Caco-2 (cell line): ENCODE measurements at regions not wholly inside any gene's neighbourhood (a gene's known extent, or its start where the extent isn't known, plus 50 kb on each side); places are given as distances from the start of the nearest gene placed in this dataset.

Source experiments
- BruUV-seq: library from RNA; stranded (reverse); fragments of 400-500 nt; replicated peaks from 2 replicates; lab custom pipeline; 2021; lab: Mats Ljungman, UMichigan
- CTCF ChIA-PET: fragments of 300-600 bp; sonication (Branson Sonifier 250); formaldehyde crosslinking; loops from one replicate; lab custom pipeline; 2022; ENCODE audit warnings: antibody characterized with exemption; lab: Charles Lee
- POLR2A ChIA-PET: fragments of 300-600 bp; sonication (Branson Sonifier 250); formaldehyde crosslinking; loops from one replicate; lab custom pipeline; 2022; ENCODE audit warnings: antibody characterized with exemption; lab: Charles Lee
- DNase-seq, 2 experiments: peaks; one replicate each; pipeline versions ENCODE4 v3.0.0 to v3.0.0-alpha.2; 2020 to 2022
- H3K27me3 ChIP-seq: replicated peaks from 2 replicates; pipeline ENCODE4 v1.6.0; 2011; ENCODE audit warnings: low read length; ENCODE audit not compliant: control insufficient read depth, insufficient read depth
- H3K36me3 ChIP-seq: 2 replicates; pipeline ENCODE4 v1.5.1; 2011; ENCODE audit warnings: low read length; ENCODE audit not compliant: control insufficient read depth, insufficient read depth
- H3K4me1 ChIP-seq: fragments of 250-450 bp; sonication (Bioruptor Pico); 2 replicates; pipeline ENCODE4 v1.5.1; 2020; ENCODE audit warnings: mild to moderate bottlenecking
- H3K4me3 ChIP-seq: 2 replicates; pipeline ENCODE4 v1.5.1; 2011; ENCODE audit warnings: low read depth, mild to moderate bottlenecking, control low read depth, low read length
- H3K9me3 ChIP-seq: fragments of 250-450 bp; sonication (Bioruptor Pico); 2 replicates; pipeline ENCODE4 v1.5.1; 2020; ENCODE audit warnings: mild to moderate bottlenecking, moderate library complexity
- H3K27ac Mint-ChIP-seq: one replicate; pipeline ENCODE4 v1.8.0; 2022; ENCODE audit warnings: mixed read lengths; ENCODE audit not compliant: unreplicated experiment
- H3K27me3 Mint-ChIP-seq: one replicate; pipeline ENCODE4 v1.8.0; 2022; ENCODE audit warnings: mixed read lengths; ENCODE audit not compliant: insufficient read depth, unreplicated experiment
- H3K36me3 Mint-ChIP-seq: one replicate; pipeline ENCODE4 v1.8.0; 2022; ENCODE audit warnings: mild to moderate bottlenecking, mixed read lengths; ENCODE audit not compliant: insufficient read depth, unreplicated experiment
- H3K4me1 Mint-ChIP-seq: one replicate; pipeline ENCODE4 v1.8.0; 2022; ENCODE audit warnings: low read depth, mixed read lengths; ENCODE audit not compliant: unreplicated experiment
- H3K4me3 Mint-ChIP-seq: one replicate; pipeline ENCODE4 v1.8.0; 2022; ENCODE audit warnings: mild to moderate bottlenecking, moderate library complexity, mixed read lengths; ENCODE audit not compliant: unreplicated experiment
- H3K9me3 Mint-ChIP-seq: one replicate; pipeline ENCODE4 v1.8.0; 2022; ENCODE audit warnings: mixed read lengths; ENCODE audit not compliant: unreplicated experiment
- CTCF ChIP-seq, 2 experiments: fragments of 200-600 bp in 1 of 2; IDR thresholded peaks; 1 replicate in 1 of 2; 2 replicates in 1 of 2; pipeline versions ENCODE4 v1.5.1 to v1.8.0; 2011 to 2022; ENCODE audit warnings: antibody characterized with exemption in 1 of 2, control low read depth in 1 of 2, inconsistent platforms in 1 of 2, low read depth in 1 of 2, low read length in 1 of 2, mild to moderate bottlenecking in 1 of 2, moderate library complexity in 1 of 2; ENCODE audit not compliant: insufficient read depth in 1 of 2, severe bottlenecking in 1 of 2, unreplicated experiment in 1 of 2
- intact Hi-C: fragments of 100-400 bp; cut with micrococcal nuclease; formaldehyde crosslinking; loops from one replicate; pipeline ENCODE4 v1.10.0; 2022; ENCODE audit not compliant: unreplicated experiment

- no peaks in the 10 kb centered on the region for H3K4me1 ChIP-seq
- ChIA-PET CTCF (no interaction called here), POLR2A (no interaction called here)
- Mint-ChIP-seq H3K9me3 (no peaks in the 10 kb centered on the region), H3K27me3 (no peaks in the 10 kb centered on the region), H3K36me3 (no peaks in the 10 kb centered on the region), H3K4me3 (no peak overlapping the region), H3K27ac (no peak overlapping the region), H3K4me1 (peaks cover 15% of the 10 kb centered on the region)
- no TSS peak for BruUV-seq
- no peak overlapping the region for H3K4me3 ChIP-seq
- intact Hi-C loops, result no loop called here
- TF ChIP-seq CTCF (IDR thresholded peaks at IDR 0.05; ENCODE audit: insufficient read depth in 1 of 2, low read depth in 1 of 2, low read length in 1 of 2, severe bottlenecking in 1 of 2, unreplicated experiment in 1 of 2), result no peak
- H3K36me3 ChIP-seq, result no peaks in the 10 kb centered on the region
- H3K9me3 ChIP-seq, result no peaks in the 10 kb centered on the region
- no peak for DNase-seq
- H3K27me3 ChIP-seq, result no peaks in the 10 kb centered on the region
Measured at GRCh38 chr21:35291034-35291433, 241.9 kb upstream of the RUNX1 start.

- no peak for TF ChIP-seq CTCF (IDR thresholded peaks at IDR 0.05; ENCODE audit: insufficient read depth in 1 of 2, low read depth in 1 of 2, low read length in 1 of 2, severe bottlenecking in 1 of 2, unreplicated experiment in 1 of 2)
- BruUV-seq, result no TSS peak
- ChIA-PET CTCF (no interaction called here), POLR2A (no interaction called here)
- H3K4me3 Mint-ChIP-seq, result no peak overlapping the region
- no peaks in the 10 kb centered on the region for H3K4me1 Mint-ChIP-seq
- Histone ChIP-seq H3K9me3 (no peaks in the 10 kb centered on the region), H3K4me1 (no peaks in the 10 kb centered on the region), H3K36me3 (no peaks in the 10 kb centered on the region), H3K27me3 (no peaks in the 10 kb centered on the region), H3K4me3 (no peak overlapping the region)
- no peaks in the 10 kb centered on the region for H3K9me3 Mint-ChIP-seq
- intact Hi-C loops, result no loop called here
- DNase-seq, result no peak
- H3K27me3 Mint-ChIP-seq, result no peaks in the 10 kb centered on the region
- no peak overlapping the region for H3K27ac Mint-ChIP-seq
- no peaks in the 10 kb centered on the region for H3K36me3 Mint-ChIP-seq
Measured at GRCh38 chr21:35288238-35288637, 239.1 kb upstream of the RUNX1 start.

GRCh38 chr21:35284199-35284598 is 235.1 kb upstream of the RUNX1 start:
- Mint-ChIP-seq H3K36me3 (no peaks in the 10 kb centered on the region), H3K9me3 (peaks cover 10% of the 10 kb centered on the region), H3K27me3 (no peaks in the 10 kb centered on the region), H3K4me1 (no peaks in the 10 kb centered on the region), H3K27ac (peak overlapping the region; percentile 18), H3K4me3 (no peak overlapping the region)
- H3K4me3 ChIP-seq, result no peak overlapping the region
- no TSS peak for BruUV-seq
- ChIA-PET POLR2A (interaction anchor here (0.5 kb wide), 1 partner anchor 156 kb away, joined by 3 read pairs; no protein-coding TSS in a partner anchor), CTCF (interaction anchor here (0.6 kb wide), 1 partner anchor 564 kb away, joined by 3 read pairs; no protein-coding TSS in a partner anchor)
- intact Hi-C loops, result no loop called here
- no peaks in the 10 kb centered on the region for H3K27me3 ChIP-seq
- TF ChIP-seq CTCF (IDR thresholded peaks at IDR 0.05; ENCODE audit: insufficient read depth in 1 of 2, low read depth in 1 of 2, low read length in 1 of 2, severe bottlenecking in 1 of 2, unreplicated experiment in 1 of 2), result no peak
- H3K4me1 ChIP-seq, result no peaks in the 10 kb centered on the region
- no peak for DNase-seq
- 0 out of 2 replicates have a peak, but pooled peaks cover 1% of the 10 kb centered on the region for H3K9me3 ChIP-seq
- H3K36me3 ChIP-seq, result no peaks in the 10 kb centered on the region
